ENCODE measurements at regions not wholly inside any gene's neighbourhood (a gene's known extent, or its start where the extent isn't known, plus 50 kb on each side); places are given as distances from the start of the nearest gene placed in this dataset.

- peak; percentile 8 for DNase-seq
These were observed 170.9 kb downstream of the DUSP6 start for GRCh38 chr12:89181271-89181920.

GRCh38 chr12:89180496-89180895 lies 171.8 kb downstream of the DUSP6 start:
- DNase-seq = no peak

GRCh38 chr12:89179983-89180382 lies 172.3 kb downstream of the DUSP6 start:
- no peak for DNase-seq

- no peak for DNase-seq
These were observed 173.1 kb downstream of the DUSP6 start for GRCh38 chr12:89179245-89179644.

- no peak for DNase-seq
These were observed 174.4 kb downstream of the DUSP6 start for GRCh38 chr12:89177802-89178395.

- no peak for DNase-seq
These were observed 175.6 kb downstream of the DUSP6 start for GRCh38 chr12:89176676-89177075.

- DNase-seq = no peak
These were observed 178.6 kb downstream of the DUSP6 start for GRCh38 chr12:89173678-89174077.

GRCh38 chr12:89173096-89173495 lies 179.2 kb downstream of the DUSP6 start:
- no peak for DNase-seq

- no peak for DNase-seq
These were observed 180.1 kb downstream of the DUSP6 start for GRCh38 chr12:89172224-89172623.

GRCh38 chr12:89169321-89169720 lies 183.0 kb downstream of the DUSP6 start:
- no peak for DNase-seq

GRCh38 chr12:89167986-89168385 lies 184.3 kb downstream of the DUSP6 start:
- no peak for DNase-seq

GRCh38 chr12:89166525-89166934 lies 185.8 kb downstream of the DUSP6 start:
- peak; percentile 84 for DNase-seq

GRCh38 chr12:89166121-89166520 lies 186.2 kb downstream of the DUSP6 start:
- DNase-seq = no peak

GRCh38 chr12:89165703-89166102 lies 186.6 kb downstream of the DUSP6 start:
- no peak for DNase-seq

GRCh38 chr12:89163918-89164317 lies 188.4 kb downstream of the DUSP6 start:
- no peak for DNase-seq

GRCh38 chr12:89162589-89163261 lies 189.6 kb downstream of the DUSP6 start:
- DNase-seq = peak; percentile 88

GRCh38 chr12:89161557-89161956 lies 190.7 kb downstream of the DUSP6 start:
- DNase-seq = no peak

GRCh38 chr12:89160716-89161123 lies 191.6 kb downstream of the DUSP6 start:
- peak; percentile 35 for DNase-seq

GRCh38 chr12:89157413-89157812 lies 194.9 kb downstream of the DUSP6 start:
- no peak for DNase-seq

- DNase-seq = no peak
These were observed 195.4 kb downstream of the DUSP6 start for GRCh38 chr12:89156862-89157262.

- DNase-seq = no peak
These were observed 196.0 kb downstream of the DUSP6 start for GRCh38 chr12:89156340-89156739.

- no peak for DNase-seq
These were observed 196.5 kb downstream of the DUSP6 start for GRCh38 chr12:89155826-89156225.

GRCh38 chr12:89154743-89155499 lies 197.4 kb downstream of the DUSP6 start:
- no peak for DNase-seq

GRCh38 chr12:89153341-89153740 lies 199.0 kb downstream of the DUSP6 start:
- no peak for DNase-seq
